Epithelial cell of esophagus (primary cell): ENCODE measurements at regions not wholly inside any gene's neighbourhood (a gene's known extent, or its start where the extent isn't known, plus 50 kb on each side); places are given as distances from the start of the nearest gene placed in this dataset.

Source experiments
- DNase-seq: peaks from one replicate; pipeline ENCODE4 v3.0.0; 2010; ENCODE audit warnings: low read depth
- H3K4me3 ChIP-seq: 2 replicates; pipeline ENCODE4 v1.5.1; 2011; ENCODE audit warnings: mild to moderate bottlenecking, low read length, control low read depth
- CTCF ChIP-seq: IDR thresholded peaks from 2 replicates; pipeline ENCODE4 v1.5.1; 2011; ENCODE audit warnings: low read depth, mild to moderate bottlenecking, low read length, control low read depth, inconsistent platforms; ENCODE audit not compliant: insufficient read depth; ENCODE audit errors: missing control alignments

DNA sequence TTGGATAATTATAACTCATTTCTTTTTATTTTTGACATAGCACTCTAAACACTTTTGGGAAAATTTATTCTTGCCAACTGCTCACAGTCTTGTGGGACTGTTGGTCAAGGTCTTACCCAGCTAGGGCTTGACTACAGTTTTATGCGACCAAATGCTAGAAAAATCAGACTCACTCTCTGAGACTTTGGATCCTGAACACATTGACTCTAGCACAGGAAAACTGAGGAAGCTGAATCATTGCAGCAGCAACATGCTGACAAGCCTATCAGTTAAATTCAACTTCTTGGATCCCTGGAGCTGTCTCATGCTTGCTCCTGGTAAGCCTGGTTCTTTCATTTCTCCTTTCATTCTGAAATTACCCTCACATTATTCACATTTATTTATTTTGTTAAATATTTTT is 120.7 kb upstream of the TMTC2 start:
- H3K4me3 ChIP-seq, result no peak overlapping the region
- TF ChIP-seq CTCF, result no peak
- DNase-seq, result no peak

DNA sequence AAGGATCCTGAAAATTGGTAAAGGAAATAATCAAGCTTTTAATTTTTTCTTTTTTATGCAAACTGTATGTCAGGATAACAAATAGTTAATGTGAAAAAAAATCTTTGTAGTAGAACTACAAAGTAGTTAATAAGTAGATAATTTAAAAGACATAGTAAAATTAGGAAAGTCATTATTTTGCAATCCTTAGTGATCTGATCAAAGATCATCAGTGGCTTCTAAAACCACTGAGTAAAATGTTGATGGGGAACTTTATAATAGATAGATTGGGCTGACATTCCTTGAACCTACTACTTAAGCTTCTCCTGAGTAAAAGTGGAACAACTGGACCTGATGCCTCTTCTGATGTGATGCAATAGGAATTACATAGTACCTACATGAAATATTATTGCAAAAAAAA is 119.0 kb upstream of the TMTC2 start:
- no peak for TF ChIP-seq CTCF
- H3K4me3 ChIP-seq, result no peak overlapping the region
- DNase-seq, result no peak

GRCh38 chr12:82574191-82574590 is 112.5 kb upstream of the TMTC2 start:
- DNase-seq, result peak; percentile 72
- TF ChIP-seq CTCF, result no peak
- no peak overlapping the region for H3K4me3 ChIP-seq

DNA sequence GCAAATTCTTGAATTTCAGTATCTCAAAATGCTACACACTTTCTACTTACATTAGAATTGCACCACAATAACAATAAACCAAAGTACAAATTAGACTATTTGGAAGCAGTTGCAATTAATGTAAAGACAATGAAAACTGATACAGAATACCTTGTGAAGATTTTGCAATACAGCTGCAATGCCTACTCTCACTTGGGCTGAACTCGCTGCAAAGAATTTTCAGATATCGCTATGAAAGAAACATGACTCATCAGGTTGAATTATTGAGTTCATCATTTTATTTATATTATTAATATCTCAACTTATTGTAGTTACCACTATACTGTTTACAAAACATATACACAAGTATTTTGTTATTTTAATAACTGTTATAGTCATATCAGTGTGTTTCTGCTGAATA is 108.0 kb upstream of the TMTC2 start:
- no peak overlapping the region for H3K4me3 ChIP-seq
- no peak for TF ChIP-seq CTCF
- no peak for DNase-seq

- TF ChIP-seq CTCF, result no peak
- DNase-seq, result no peak
- no peak overlapping the region for H3K4me3 ChIP-seq
Measured at GRCh38 chr12:82583756-82584155, 103.0 kb upstream of the TMTC2 start.

GRCh38 chr12:82593143-82593542 is 93.6 kb upstream of the TMTC2 start:
- DNase-seq, result no peak
- TF ChIP-seq CTCF, result no peak
- H3K4me3 ChIP-seq, result no peak overlapping the region

DNA sequence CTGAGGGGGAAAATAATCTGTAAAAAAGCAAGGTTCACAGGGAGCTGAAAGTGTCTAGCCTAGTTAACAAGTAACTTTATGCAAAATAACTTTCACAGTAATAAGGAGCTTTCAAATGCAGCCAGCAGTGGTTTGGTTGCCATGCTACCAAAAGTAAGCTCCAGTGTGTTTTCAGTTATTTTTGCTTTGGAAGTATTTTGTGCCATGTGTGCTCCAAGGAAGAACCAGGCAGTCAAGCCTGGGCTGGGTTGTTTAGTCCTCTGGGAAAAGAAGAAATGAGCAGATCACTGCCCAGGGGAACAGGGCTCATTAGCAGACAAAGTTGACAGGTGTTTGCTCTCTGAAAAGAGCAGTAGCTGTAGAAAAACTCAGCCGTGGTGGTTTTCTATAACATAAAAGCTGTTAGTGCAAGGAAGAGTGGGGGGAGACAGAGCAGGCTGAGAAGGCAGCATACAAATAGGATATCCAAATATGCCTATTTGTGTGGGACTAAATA is 92.8 kb upstream of the TMTC2 start:
- H3K4me3 ChIP-seq, result no peak overlapping the region
- TF ChIP-seq CTCF, result no peak
- no peak for DNase-seq
